GM19043 (cell line): ENCODE measurements at regions not wholly inside any gene's neighbourhood (a gene's known extent, or its start where the extent isn't known, plus 50 kb on each side); places are given as distances from the start of the nearest gene placed in this dataset.

ENCODE experiments used
- ATAC-seq: cut with Tn5 transposase; IDR thresholded peaks from one replicate; pipeline ENCODE4 v1.9.1; 2021; ENCODE audit warnings: low read depth; ENCODE audit not compliant: unreplicated experiment

GRCh38 chr2:117738991-117739839 is 75.3 kb upstream of the DDX18 start:
- ATAC-seq = no peak

GRCh38 chr2:117745537-117745936 is 69.0 kb upstream of the DDX18 start:
- ATAC-seq = no peak

- no peak for ATAC-seq
These were observed 58.7 kb upstream of the DDX18 start for GRCh38 chr2:117755768-117756167.

DNA sequence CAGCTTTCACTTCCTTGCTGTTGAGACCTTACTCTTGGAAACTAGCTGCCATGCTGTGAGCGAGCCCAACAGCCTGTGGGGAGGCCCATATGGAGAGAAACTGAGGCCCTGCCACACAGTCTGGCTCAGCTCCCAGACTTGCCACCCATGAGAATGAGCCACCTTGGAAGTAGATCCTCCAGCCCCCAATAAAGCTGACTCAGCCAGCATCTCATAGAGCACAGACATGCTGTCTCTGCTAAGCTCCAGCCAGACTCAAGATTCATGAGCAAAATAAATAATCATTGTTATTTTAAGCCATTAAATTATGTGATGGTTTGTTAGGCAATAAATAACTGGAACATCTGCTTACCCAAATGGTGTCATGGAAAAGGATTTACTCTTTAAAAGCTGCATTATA is 53.6 kb upstream of the DDX18 start:
- no peak for ATAC-seq

GRCh38 chr2:117762454-117762853 is 52.0 kb upstream of the DDX18 start:
- ATAC-seq = no peak

GRCh38 chr2:117763804-117764203 is 50.7 kb upstream of the DDX18 start:
- ATAC-seq = no peak
